Neural cell (in vitro differentiated cells): ENCODE measurements at regions not wholly inside any gene's neighbourhood (a gene's known extent, or its start where the extent isn't known, plus 50 kb on each side); places are given as distances from the start of the nearest gene placed in this dataset.

ENCODE experiments used
- H2AFZ ChIP-seq: fragments of 200-600, 300-800 bp; sonication (generic), shearing (Covaris generic); 2 replicates; pipeline ENCODE4 v1.6.0; 2014; ENCODE audit warnings: low read depth, mild to moderate bottlenecking, antibody characterized with exemption, low read length, moderate library complexity
- H3F3A ChIP-seq: fragments of 200-600 bp; shearing (Covaris generic); 2 replicates; pipeline ENCODE4 v1.6.1; 2016; ENCODE audit warnings: mild to moderate bottlenecking, moderate library complexity, mixed read lengths, antibody characterized with exemption, low read length; ENCODE audit not compliant: insufficient read depth, poor library complexity, severe bottlenecking
- H3K27ac ChIP-seq: fragments of 200-600, 300-800 bp; sonication (generic), shearing (Covaris generic); 2 replicates; pipeline ENCODE4 v1.5.1; 2014; ENCODE audit warnings: mild to moderate bottlenecking, low read length, moderate library complexity
- H3K27me3 ChIP-seq: fragments of 300-800, 200-600 bp; sonication (generic), shearing (Covaris generic); 2 replicates; pipeline ENCODE4 v1.6.0; 2014; ENCODE audit warnings: mild to moderate bottlenecking, low read depth, low read length, moderate library complexity; ENCODE audit not compliant: insufficient read depth
- H3K36me3 ChIP-seq: fragments of 300-800, 200-600 bp; sonication (generic), shearing (Covaris generic); 2 replicates; pipeline ENCODE4 v1.5.1; 2014; ENCODE audit warnings: mild to moderate bottlenecking, antibody characterized with exemption, low read length, moderate library complexity; ENCODE audit not compliant: insufficient read depth
- H3K4me2 ChIP-seq: fragments of 300-800, 200-600 bp; sonication (generic), shearing (Covaris generic); 2 replicates; pipeline ENCODE4 v1.6.0; 2014; ENCODE audit warnings: mild to moderate bottlenecking, low read length
- H3K4me3 ChIP-seq: fragments of 300-800, 200-600 bp; sonication (generic), shearing (Covaris generic); 2 replicates; pipeline ENCODE4 v1.5.1; 2014; ENCODE audit warnings: mild to moderate bottlenecking, low read length, moderate library complexity
- H3K79me2 ChIP-seq: fragments of 200-600 bp; shearing (Covaris generic); replicated peaks from 2 replicates; pipeline ENCODE4 v1.6.0; 2014; ENCODE audit warnings: mild to moderate bottlenecking, low read length, moderate library complexity; ENCODE audit not compliant: insufficient read depth
- H3K9ac ChIP-seq: fragments of 300-800, 200-600 bp; sonication (generic), shearing (Covaris generic); 2 replicates; pipeline ENCODE4 v1.6.1; 2016; ENCODE audit warnings: mild to moderate bottlenecking, low read length, mixed read lengths
- H3K9me2 ChIP-seq: fragments of 200-600 bp; shearing (Covaris generic); 2 replicates; pipeline ENCODE4 v1.6.1; 2016; ENCODE audit warnings: mild to moderate bottlenecking, low read length, mixed read lengths; ENCODE audit not compliant: insufficient read depth
- H3K9me3 ChIP-seq: fragments of 200-600, 300-800 bp; sonication (generic), shearing (Covaris generic); 2 replicates; pipeline ENCODE4 v1.6.1; 2016; ENCODE audit warnings: mild to moderate bottlenecking, mixed run types, low read length, moderate library complexity, mixed read lengths
- H4K20me1 ChIP-seq: fragments of 200-600 bp; shearing (Covaris generic); 2 replicates; pipeline ENCODE4 v1.6.1; 2016; ENCODE audit warnings: mild to moderate bottlenecking, mixed run types; ENCODE audit not compliant: insufficient read depth
- EP300 ChIP-seq: fragments of 450-650 bp; conservative IDR thresholded peaks from 2 replicates; pipeline ENCODE4 v1.6.1; 2014; ENCODE audit warnings: antibody characterized with exemption, mild to moderate bottlenecking, moderate library complexity; ENCODE audit not compliant: poor library complexity, severe bottlenecking
- EZH2 ChIP-seq: fragments of 200-600, 300-800 bp; shearing (Covaris generic), sonication (generic); IDR thresholded peaks from 2 replicates; pipeline ENCODE4 v1.6.1; 2014; ENCODE audit warnings: antibody characterized with exemption, low read length, borderline replicate concordance, mild to moderate bottlenecking; ENCODE audit not compliant: insufficient read depth, poor library complexity, severe bottlenecking
- MXI1 ChIP-seq: fragments of 450-650 bp; conservative IDR thresholded peaks from 2 replicates; pipeline ENCODE4 v1.6.1; 2014; ENCODE audit warnings: antibody characterized with exemption, mild to moderate bottlenecking; ENCODE audit not compliant: poor library complexity, severe bottlenecking
- POLR2AphosphoS5 ChIP-seq: IDR thresholded peaks from 2 replicates; pipeline ENCODE4 v1.6.1; 2012
- RAD21 ChIP-seq: fragments of 450-650 bp; conservative IDR thresholded peaks from 2 replicates; pipeline ENCODE4 v1.6.1; 2014; ENCODE audit warnings: antibody characterized with exemption, mild to moderate bottlenecking, moderate library complexity
- SMC3 ChIP-seq: fragments of 450-650 bp; conservative IDR thresholded peaks from 2 replicates; pipeline ENCODE4 v1.6.1; 2014; ENCODE audit warnings: antibody characterized with exemption, mild to moderate bottlenecking, moderate library complexity; ENCODE audit not compliant: poor library complexity
- TAF1 ChIP-seq: IDR thresholded peaks from 2 replicates; pipeline ENCODE4 v1.6.1; 2012; ENCODE audit warnings: low read depth
- TF ChIP-seq, protein P1 (sequence below): fragments of 450-650 bp; IDR thresholded peaks from 2 replicates; pipeline ENCODE4 v1.5.1; 2014; ENCODE audit warnings: antibody characterized with exemption, mild to moderate bottlenecking, moderate library complexity; ENCODE audit not compliant: poor library complexity, severe bottlenecking
- TF ChIP-seq, protein P2 (sequence below): IDR thresholded peaks from 2 replicates; pipeline ENCODE4 v1.6.1; 2012; ENCODE audit warnings: borderline replicate concordance

DNA sequence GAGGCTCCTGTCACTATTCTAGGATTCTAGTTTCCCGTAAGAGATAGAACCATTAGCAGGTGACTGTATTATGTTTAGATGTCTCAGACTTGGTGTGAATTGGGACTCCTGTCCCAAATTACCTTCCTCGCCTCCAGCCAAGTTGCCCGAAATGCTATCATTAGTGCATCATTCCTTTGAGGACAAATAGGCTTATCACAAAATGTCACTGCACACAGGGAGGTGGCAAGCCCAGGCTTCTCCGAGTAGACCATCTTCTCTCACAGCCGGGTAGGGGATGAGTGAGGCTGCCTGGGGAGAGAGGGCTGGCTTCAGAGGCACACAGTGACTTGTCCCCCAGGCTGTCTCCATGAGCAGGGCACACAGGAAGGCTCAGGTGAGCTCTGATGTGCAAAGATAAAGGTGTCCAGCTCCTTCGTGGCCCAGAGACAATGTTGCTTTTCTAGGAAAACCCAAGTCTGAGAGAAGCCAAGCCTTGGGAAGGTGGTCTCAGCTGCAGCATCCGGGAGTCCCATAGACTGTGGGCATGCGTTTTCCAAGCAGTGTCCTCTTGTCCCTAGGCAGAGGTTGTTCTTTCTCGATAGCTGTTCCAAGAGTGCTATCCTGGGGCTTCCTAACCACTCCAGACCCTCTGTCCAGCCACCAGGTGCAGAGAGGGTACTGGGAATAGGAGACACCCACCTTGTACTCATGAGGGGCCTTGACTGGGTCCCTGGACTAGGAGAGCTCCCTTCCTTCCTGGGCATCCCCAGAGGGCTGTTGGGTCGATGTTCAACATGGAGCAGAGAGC is 163.1 kb upstream of the TSHZ3 start:
- Histone ChIP-seq H3K4me2 (no peak overlapping the region), H3K36me3 (no peaks in the 10 kb centered on the region), H3F3A (no peaks in the 10 kb centered on the region), H3K9me3 (no peaks in the 10 kb centered on the region), H3K27me3 (no peaks in the 10 kb centered on the region), H3K4me3 (no peak overlapping the region), H3K9ac (no peak overlapping the region), H2AFZ (no peak overlapping the region), H3K9me2 (no peaks in the 10 kb centered on the region), H4K20me1 (no peaks in the 10 kb centered on the region), H3K27ac (no peak overlapping the region), H3K79me2 (no peaks in the 10 kb centered on the region)
- TF ChIP-seq, protein P1, sequence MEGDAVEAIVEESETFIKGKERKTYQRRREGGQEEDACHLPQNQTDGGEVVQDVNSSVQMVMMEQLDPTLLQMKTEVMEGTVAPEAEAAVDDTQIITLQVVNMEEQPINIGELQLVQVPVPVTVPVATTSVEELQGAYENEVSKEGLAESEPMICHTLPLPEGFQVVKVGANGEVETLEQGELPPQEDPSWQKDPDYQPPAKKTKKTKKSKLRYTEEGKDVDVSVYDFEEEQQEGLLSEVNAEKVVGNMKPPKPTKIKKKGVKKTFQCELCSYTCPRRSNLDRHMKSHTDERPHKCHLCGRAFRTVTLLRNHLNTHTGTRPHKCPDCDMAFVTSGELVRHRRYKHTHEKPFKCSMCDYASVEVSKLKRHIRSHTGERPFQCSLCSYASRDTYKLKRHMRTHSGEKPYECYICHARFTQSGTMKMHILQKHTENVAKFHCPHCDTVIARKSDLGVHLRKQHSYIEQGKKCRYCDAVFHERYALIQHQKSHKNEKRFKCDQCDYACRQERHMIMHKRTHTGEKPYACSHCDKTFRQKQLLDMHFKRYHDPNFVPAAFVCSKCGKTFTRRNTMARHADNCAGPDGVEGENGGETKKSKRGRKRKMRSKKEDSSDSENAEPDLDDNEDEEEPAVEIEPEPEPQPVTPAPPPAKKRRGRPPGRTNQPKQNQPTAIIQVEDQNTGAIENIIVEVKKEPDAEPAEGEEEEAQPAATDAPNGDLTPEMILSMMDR: no peak
- no peak for TF ChIP-seq MXI1
- no peak for TF ChIP-seq RAD21
- TF ChIP-seq, protein P2, sequence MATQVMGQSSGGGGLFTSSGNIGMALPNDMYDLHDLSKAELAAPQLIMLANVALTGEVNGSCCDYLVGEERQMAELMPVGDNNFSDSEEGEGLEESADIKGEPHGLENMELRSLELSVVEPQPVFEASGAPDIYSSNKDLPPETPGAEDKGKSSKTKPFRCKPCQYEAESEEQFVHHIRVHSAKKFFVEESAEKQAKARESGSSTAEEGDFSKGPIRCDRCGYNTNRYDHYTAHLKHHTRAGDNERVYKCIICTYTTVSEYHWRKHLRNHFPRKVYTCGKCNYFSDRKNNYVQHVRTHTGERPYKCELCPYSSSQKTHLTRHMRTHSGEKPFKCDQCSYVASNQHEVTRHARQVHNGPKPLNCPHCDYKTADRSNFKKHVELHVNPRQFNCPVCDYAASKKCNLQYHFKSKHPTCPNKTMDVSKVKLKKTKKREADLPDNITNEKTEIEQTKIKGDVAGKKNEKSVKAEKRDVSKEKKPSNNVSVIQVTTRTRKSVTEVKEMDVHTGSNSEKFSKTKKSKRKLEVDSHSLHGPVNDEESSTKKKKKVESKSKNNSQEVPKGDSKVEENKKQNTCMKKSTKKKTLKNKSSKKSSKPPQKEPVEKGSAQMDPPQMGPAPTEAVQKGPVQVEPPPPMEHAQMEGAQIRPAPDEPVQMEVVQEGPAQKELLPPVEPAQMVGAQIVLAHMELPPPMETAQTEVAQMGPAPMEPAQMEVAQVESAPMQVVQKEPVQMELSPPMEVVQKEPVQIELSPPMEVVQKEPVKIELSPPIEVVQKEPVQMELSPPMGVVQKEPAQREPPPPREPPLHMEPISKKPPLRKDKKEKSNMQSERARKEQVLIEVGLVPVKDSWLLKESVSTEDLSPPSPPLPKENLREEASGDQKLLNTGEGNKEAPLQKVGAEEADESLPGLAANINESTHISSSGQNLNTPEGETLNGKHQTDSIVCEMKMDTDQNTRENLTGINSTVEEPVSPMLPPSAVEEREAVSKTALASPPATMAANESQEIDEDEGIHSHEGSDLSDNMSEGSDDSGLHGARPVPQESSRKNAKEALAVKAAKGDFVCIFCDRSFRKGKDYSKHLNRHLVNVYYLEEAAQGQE: no peak
- TF ChIP-seq SMC3: no peak
- TF ChIP-seq EZH2: no peak
- TF ChIP-seq EP300: no peak
- TF ChIP-seq TAF1: no peak
- TF ChIP-seq POLR2AphosphoS5: no peak

DNA sequence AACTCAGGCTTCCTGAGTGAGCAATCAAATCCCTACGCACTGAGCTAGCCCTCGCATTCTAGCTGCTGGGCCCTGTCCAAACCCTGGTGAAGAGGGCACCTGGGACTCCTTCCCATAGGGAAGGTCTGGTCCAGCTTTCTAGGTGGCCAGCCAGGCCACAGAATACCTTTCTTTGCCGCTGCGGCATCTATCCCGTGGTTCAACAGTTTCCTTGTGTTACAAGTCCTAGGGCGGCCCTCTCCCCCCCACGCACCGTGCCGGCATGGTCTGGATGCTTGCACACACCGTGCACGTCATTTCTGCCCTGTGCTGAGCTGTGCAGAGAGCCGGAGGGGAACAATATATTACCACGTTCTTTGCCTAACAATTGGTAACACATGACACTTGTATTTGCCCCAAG is 164.6 kb upstream of the TSHZ3 start:
- no peak overlapping the region for H3K4me3 ChIP-seq
- no peaks in the 10 kb centered on the region for H3K79me2 ChIP-seq
- H3K36me3 ChIP-seq: no peaks in the 10 kb centered on the region
- H3K4me2 ChIP-seq: no peak overlapping the region
- no peaks in the 10 kb centered on the region for H4K20me1 ChIP-seq
- H3K27me3 ChIP-seq: no peaks in the 10 kb centered on the region
- no peaks in the 10 kb centered on the region for H3K9me2 ChIP-seq
- TF ChIP-seq TAF1 (no peak), RAD21 (no peak), POLR2AphosphoS5 (no peak), EP300 (no peak), EZH2 (no peak), SMC3 (no peak), MXI1 (no peak)
- TF ChIP-seq, protein P2: no peak
- TF ChIP-seq, protein P1: no peak
- H2AFZ ChIP-seq: no peak overlapping the region
- H3F3A ChIP-seq: no peaks in the 10 kb centered on the region
- no peak overlapping the region for H3K27ac ChIP-seq
- H3K9ac ChIP-seq: no peak overlapping the region
- no peaks in the 10 kb centered on the region for H3K9me3 ChIP-seq
